K562 (cell line): ENCODE measurements at regions not wholly inside any gene's neighbourhood (a gene's known extent, or its start where the extent isn't known, plus 50 kb on each side); places are given as distances from the start of the nearest gene placed in this dataset.
"Not testable (repeated sequence)": the region's sequence is repeated elsewhere in the genome, so short reads cannot be mapped to it uniquely, and the experiment has no call there.

ENCODE experiments used
- ATAC-seq: fragments of 200-7000 bp; cut with Tn5 transposase; 3 replicates; pipeline ENCODE4 v1.9.1; 2020; ENCODE audit warnings: moderate library complexity
- BruUV-seq: library from RNA; stranded (reverse); fragments of 400-500 nt; replicated peaks from 2 replicates; lab custom pipeline; 2021; lab: Mats Ljungman, UMichigan
- CTCF ChIA-PET: fragments of 300-600 bp; formaldehyde crosslinking; extraction: SDS; loops from one replicate; lab custom pipeline; 2021; ENCODE audit warnings: low intra/inter-chr PET ratio; lab: Yijun Ruan, JAX
- POLR2A ChIA-PET: fragments of 300-600, 350-650 bp; sonication (Branson Sonifier 250); formaldehyde crosslinking; extraction: SDS; loops from one replicate; lab custom pipeline; 2021; ENCODE audit warnings: antibody characterized with exemption, inconsistent platforms; lab: Yijun Ruan, JAX
- DNase-seq, 4 experiments: peaks; one replicate each; pipeline versions ENCODE4 v3.0.0 to v3.0.0-alpha.2; 2011 to 2018; ENCODE audit warnings: low spot score in 3 of 4, mixed read lengths in 3 of 4; ENCODE audit errors: extremely low read depth in 1 of 4
- FAIRE-seq: peaks from 2 replicates; lab custom pipeline; 2011; peaks lifted over from hg19 to GRCh38; lab: Jason Lieb, UNC
- H2AFZ ChIP-seq: 2 replicates; pipeline ENCODE4 v1.6.0; 2011; ENCODE audit warnings: low read depth, low read length, control low read depth, inconsistent platforms
- H3K27ac ChIP-seq: fragments of 200-600 bp; 3 replicates; pipeline ENCODE4 v1.8.0; 2011; ENCODE audit warnings: low read depth, mild to moderate bottlenecking, control low read depth, inconsistent platforms, low read length, moderate library complexity, mixed read lengths; ENCODE audit errors: extremely low read depth
- H3K27me3 ChIP-seq, 2 experiments: fragments of 300-600 bp in 1 of 2; 2 replicates in 1 of 2; 3 replicates in 1 of 2; pipeline versions ENCODE4 v1.6.0 to v1.8.0; 2011; ENCODE audit warnings: inconsistent platforms in 2 of 2, low read length in 2 of 2, mild to moderate bottlenecking in 1 of 2, mixed read lengths in 1 of 2, moderate library complexity in 1 of 2; ENCODE audit not compliant: control insufficient read depth in 2 of 2, insufficient read depth in 2 of 2
- H3K36me3 ChIP-seq: fragments of 300-600 bp; 3 replicates; pipeline ENCODE4 v1.8.0; 2011; ENCODE audit warnings: mild to moderate bottlenecking, low read length, inconsistent platforms; ENCODE audit not compliant: control insufficient read depth, insufficient read depth
- H3K4me1 ChIP-seq, 2 experiments: fragments of 200-600 bp in 1 of 2; replicated peaks in 1 of 2; 2 replicates in 1 of 2; 3 replicates in 1 of 2; pipeline versions ENCODE4 v1.5.1 to v1.8.0; 2011; ENCODE audit warnings: inconsistent platforms in 2 of 2, low read length in 2 of 2, mild to moderate bottlenecking in 1 of 2, mixed read lengths in 1 of 2, moderate library complexity in 1 of 2; ENCODE audit not compliant: control insufficient read depth in 2 of 2, insufficient read depth in 2 of 2
- H3K4me2 ChIP-seq: 2 replicates; pipeline ENCODE4 v1.6.1; 2011; ENCODE audit warnings: low read length, control low read depth, inconsistent platforms, mixed read lengths; ENCODE audit not compliant: insufficient read depth
- H3K4me3 ChIP-seq: fragments of 200-600 bp; sonication (generic), shearing (Covaris generic); 2 replicates; pipeline ENCODE4 v1.5.1; 2016; ENCODE audit warnings: control low read depth, inconsistent platforms
- H3K79me2 ChIP-seq: fragments of 200-600 bp; 3 replicates; pipeline ENCODE4 v1.8.0; 2011; ENCODE audit warnings: low read length, inconsistent platforms; ENCODE audit not compliant: control insufficient read depth, insufficient read depth
- H3K9ac ChIP-seq, 2 experiments: 2 replicates each; pipeline versions ENCODE4 v1.6.0 to v1.6.1; 2011; ENCODE audit warnings: low read depth in 2 of 2, low read length in 2 of 2, control low read depth in 1 of 2, inconsistent platforms in 1 of 2, mild to moderate bottlenecking in 1 of 2, mixed read lengths in 1 of 2; ENCODE audit not compliant: insufficient read depth in 1 of 2
- H3K9me1 ChIP-seq: one replicate; pipeline ENCODE4 v1.6.0; 2011; ENCODE audit warnings: inconsistent platforms, mild to moderate bottlenecking, low read length, moderate library complexity; ENCODE audit not compliant: control insufficient read depth, insufficient read depth
- H3K9me3 ChIP-seq: replicated peaks from 2 replicates; pipeline ENCODE4 v1.5.1; 2011; ENCODE audit warnings: low read depth, low read length, inconsistent platforms; ENCODE audit not compliant: control insufficient read depth, insufficient read depth
- H4K20me1 ChIP-seq: replicated peaks from 2 replicates; pipeline ENCODE4 v1.6.1; 2011; ENCODE audit warnings: low read length, inconsistent platforms, mixed read lengths; ENCODE audit not compliant: control insufficient read depth, insufficient read depth
- CBX8 ChIP-seq: fragments of 200-600 bp; sonication (generic); IDR thresholded peaks from 2 replicates; pipeline ENCODE4 v1.6.1; 2012; ENCODE audit warnings: borderline replicate concordance, mixed run types, low read depth, mild to moderate bottlenecking, moderate library complexity, mixed read lengths, low read length, control low read depth, inconsistent platforms; ENCODE audit not compliant: poor library complexity, severe bottlenecking; ENCODE audit errors: extremely low read depth
- GABPA ChIP-seq: fragments of 200-800 bp; sonication (Bioruptor generic); conservative IDR thresholded peaks from 2 replicates; pipeline ENCODE4 v1.6.1; 2016; ENCODE audit warnings: low read depth, missing genetic modification characterization, missing compliant biosample characterization
- HDAC6 ChIP-seq: IDR thresholded peaks from 2 replicates; pipeline ENCODE4 v1.6.1; 2012; ENCODE audit warnings: low read depth, mild to moderate bottlenecking, control low read depth, inconsistent platforms, low read length, moderate library complexity
- HOXB6 ChIP-seq: fragments of 250-450 bp; sonication (Bioruptor Pico); IDR thresholded peaks from 2 replicates; pipeline ENCODE4 v1.5.1; 2022; ENCODE audit warnings: mild to moderate bottlenecking, borderline replicate concordance
- RBM17 ChIP-seq: fragments of 200-400 bp; formaldehyde crosslinking; IDR thresholded peaks from 2 replicates; pipeline ENCODE4 v1.6.1; 2017; ENCODE audit warnings: low read depth, mild to moderate bottlenecking, low read length, borderline replicate concordance
- STAG1 ChIP-seq: sonication (generic); formaldehyde crosslinking; IDR thresholded peaks from 2 replicates; pipeline ENCODE4 v1.5.0; 2020; ENCODE audit warnings: missing genetic modification reagents, borderline replicate concordance
- ZFP1 ChIP-seq: fragments of 450-650 bp; formaldehyde crosslinking; IDR thresholded peaks from 2 replicates; pipeline ENCODE4 v1.4.0; 2020; ENCODE audit warnings: mild to moderate bottlenecking, mixed read lengths
- ZNF121 ChIP-seq: sonication (generic); formaldehyde crosslinking; conservative IDR thresholded peaks from 2 replicates; pipeline ENCODE4 v1.8.0; 2022; ENCODE audit warnings: missing genetic modification reagents
- ZNF354B ChIP-seq: fragments of 250-450 bp; sonication (Bioruptor Pico); IDR thresholded peaks from 2 replicates; pipeline ENCODE4 v1.4.0; 2020
- WGBS: fragments of 100-300 bp; shearing (Covaris generic); methylation state at CpG from one replicate; pipeline ENCODE4 v1.1.6; 2016; ENCODE audit warnings: low coverage, mixed read lengths; ENCODE audit not compliant: insufficient coverage; ENCODE audit errors: missing lambda C conversion rate; 5-methylcytosine and 5-hydroxymethylcytosine counted together
- in situ Hi-C: fragments of 300-500 bp; cut with MboI; formaldehyde crosslinking; loops from 4 replicates; pipeline ENCODE4 v1.15.0; 2018; ENCODE audit warnings: inconsistent platforms, mixed read lengths
- intact Hi-C: fragments of 100-400 bp; cut with micrococcal nuclease; formaldehyde crosslinking; loops from 2 replicates; pipeline ENCODE4 v1.14.2; 2022

GRCh38 chr10:55627501-55628051, 733.5 kb downstream of the ZWINT start:
- Histone ChIP-seq H3K27ac (no peak overlapping the region), H3K9me1 (no peaks in the 10 kb centered on the region), H3K4me2 (no peak overlapping the region), H4K20me1 (no peaks in the 10 kb centered on the region), H2AFZ (no peak overlapping the region), H3K4me1 (no peaks in the 10 kb centered on the region), H3K9me3 (peaks cover 2% of the 10 kb centered on the region; the same call in 1 of the 2 replicates), H3K27me3 (no peaks in the 10 kb centered on the region), H3K36me3 (no peaks in the 10 kb centered on the region), H3K79me2 (no peaks in the 10 kb centered on the region), H3K4me3 (no peak overlapping the region), H3K9ac (no peak overlapping the region)
- DNase-seq (no peak), FAIRE-seq (no peak), ATAC-seq (no peak)
- in situ Hi-C loops: no loop called here
- ChIA-PET CTCF (no interaction called here), POLR2A (no interaction called here)
- intact Hi-C loops: no loop called here
- TF ChIP-seq RBM17: no peak
- TF ChIP-seq CBX8: no peak
- TF ChIP-seq HDAC6: no peak
- no peak for TF ChIP-seq ZNF121 (CRISPR knock-in tag)
- TF ChIP-seq ZNF354B (CRISPR knock-in tag): no peak
- no peak for TF ChIP-seq STAG1 (CRISPR knock-in tag)
- no peak for TF ChIP-seq GABPA (tag)
- no peak for TF ChIP-seq HOXB6 (CRISPR knock-in tag)
- no peak for TF ChIP-seq ZFP1 (CRISPR knock-in tag)
- BruUV-seq: no TSS peak
- 2% methylated on average over 19 of the region's 26 CpGs for WGBS

GRCh38 chr10:55601690-55602478, 759.2 kb downstream of the ZWINT start:
- BruUV-seq, H3K4me1 ChIP-seq, ATAC-seq, H3K27ac ChIP-seq, POLR2A ChIA-PET, H3K9ac ChIP-seq, H3K79me2 ChIP-seq, DNase-seq, in situ Hi-C loops, H3K4me3 ChIP-seq, H3K9me1 ChIP-seq, H3K4me2 ChIP-seq, H4K20me1 ChIP-seq, H3K27me3 ChIP-seq, H3K9me3 ChIP-seq, H3K36me3 ChIP-seq, CTCF ChIA-PET, intact Hi-C loops, H2AFZ ChIP-seq, FAIRE-seq: not testable (repeated sequence)
- WGBS: 1% methylated on average over 27 of the region's 29 CpGs
